ENCODE measurements at regions not wholly inside any gene's neighbourhood (a gene's known extent, or its start where the extent isn't known, plus 50 kb on each side); places are given as distances from the start of the nearest gene placed in this dataset.

- TF ChIP-seq POLR2AphosphoS5 (IDR thresholded peaks at IDR 0.05) (no peak), CTCF (IDR thresholded peaks at IDR 0.05) (no peak), EP300 (IDR thresholded peaks at IDR 0.05) (no peak), POLR2A (IDR thresholded peaks at IDR 0.05) (no peak)
Measured at GRCh38 chr7:68148440-68148839, 1151.8 kb downstream of the TYW1 start.
